IMR-90 (cell line): ENCODE measurements at regions not wholly inside any gene's neighbourhood (a gene's known extent, or its start where the extent isn't known, plus 50 kb on each side); places are given as distances from the start of the nearest gene placed in this dataset.

Experiments used
- CEBPB ChIP-seq: IDR thresholded peaks from 2 replicates; pipeline ENCODE4 v1.6.1; 2012; ENCODE audit warnings: low read depth, low read length, improper control_type of control experiment
- CTCF ChIP-seq: conservative IDR thresholded peaks from 2 replicates; pipeline ENCODE4 v1.5.1; 2012; ENCODE audit warnings: mild to moderate bottlenecking, low read depth, low read length, improper control_type of control experiment
- MAFK ChIP-seq: IDR thresholded peaks from 2 replicates; pipeline ENCODE4 v1.6.1; 2012; ENCODE audit warnings: low read depth, low read length, improper control_type of control experiment
- MXI1 ChIP-seq: IDR thresholded peaks from 2 replicates; pipeline ENCODE4 v1.6.1; 2012; ENCODE audit warnings: low read depth, mild to moderate bottlenecking, low read length, moderate library complexity, borderline replicate concordance
- POLR2A ChIP-seq: IDR thresholded peaks from 2 replicates; pipeline ENCODE4 v1.6.1; 2012; ENCODE audit warnings: mild to moderate bottlenecking, low read depth, low read length
- RAD21 ChIP-seq: IDR thresholded peaks from 2 replicates; pipeline ENCODE4 v1.6.1; 2012; ENCODE audit warnings: low read length, improper control_type of control experiment
- USF2 ChIP-seq: fragments of 150-350 bp; IDR thresholded peaks from 2 replicates; pipeline ENCODE4 v1.6.1; 2017; ENCODE audit warnings: mild to moderate bottlenecking, antibody characterized with exemption, low read length, low read depth

DNA sequence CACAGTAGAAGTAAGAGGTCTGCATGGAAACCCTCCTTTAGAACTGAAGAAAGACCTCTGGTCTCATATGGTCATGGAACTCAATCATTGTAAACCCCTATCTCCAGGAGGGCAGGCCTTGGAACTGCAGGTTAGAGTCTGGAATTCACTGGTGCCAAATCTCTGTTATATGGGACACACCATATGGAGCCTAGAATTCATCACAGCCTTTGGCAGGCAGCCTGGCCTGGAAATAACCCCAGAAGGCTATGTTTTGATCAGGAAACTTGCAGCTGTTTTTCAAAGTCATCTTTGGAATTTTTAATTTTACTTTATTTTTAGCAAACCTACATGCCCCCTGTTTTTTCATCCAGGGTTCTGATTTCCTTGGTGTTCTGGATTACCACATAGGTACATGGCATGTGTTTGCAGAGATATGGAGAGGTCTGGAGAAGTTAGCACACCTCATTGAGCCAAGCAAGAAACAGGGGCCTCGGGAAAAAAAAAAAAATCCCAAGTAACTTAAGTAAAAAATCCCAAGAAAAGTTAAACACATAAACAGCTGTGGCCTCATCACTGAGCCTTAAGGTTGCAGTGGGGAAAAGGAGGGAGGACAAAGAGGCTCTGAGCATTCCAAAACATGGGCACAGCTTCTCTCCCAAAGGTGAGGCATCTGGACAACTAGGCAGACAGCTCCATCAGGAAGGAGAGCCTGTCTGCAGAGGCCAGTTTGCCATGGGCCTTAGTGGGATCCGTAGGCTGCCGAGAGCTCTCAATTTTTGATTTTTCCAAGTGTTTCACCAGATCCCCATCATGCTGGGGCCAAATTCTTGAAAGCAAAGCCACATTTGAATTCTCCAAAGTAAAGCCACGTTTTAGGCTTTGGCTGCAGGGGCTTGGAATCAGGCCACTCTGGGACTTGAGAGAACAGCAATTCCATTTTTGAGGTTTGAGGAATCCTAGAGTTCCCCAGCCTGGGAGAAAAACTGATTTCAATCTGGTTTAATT lies 339.6 kb upstream of the TBX3 start:
- TF ChIP-seq RAD21, result no peak
- no peak for TF ChIP-seq CTCF
- TF ChIP-seq POLR2A, result no peak
- TF ChIP-seq MXI1, result no peak
- no peak for TF ChIP-seq MAFK
- no peak for TF ChIP-seq CEBPB
- no peak for TF ChIP-seq USF2
